Activated CD8-positive, alpha-beta memory T cell treated with anti-CD3 and anti-CD28 coated beads for 24 hours (primary cell): ENCODE measurements at regions not wholly inside any gene's neighbourhood (a gene's known extent, or its start where the extent isn't known, plus 50 kb on each side); places are given as distances from the start of the nearest gene placed in this dataset.
"Not testable (repeated sequence)": the region's sequence is repeated elsewhere in the genome, so short reads cannot be mapped to it uniquely, and the experiment has no call there.

ENCODE experiments used
- DNase-seq: peaks from one replicate; pipeline ENCODE4 v3.0.0-alpha.2; 2020

- DNase-seq, result no peak
Observed at GRCh38 chr2:34785206-34785785, 1186.2 kb upstream of the FAM98A start.

GRCh38 chr2:34784701-34785100, 1185.6 kb upstream of the FAM98A start:
- DNase-seq, result no peak

GRCh38 chr2:34750742-34751141, 1151.6 kb upstream of the FAM98A start:
- DNase-seq, result not testable (repeated sequence)

- DNase-seq, result no peak
Observed at GRCh38 chr2:34747643-34748042, 1148.5 kb upstream of the FAM98A start.

GRCh38 chr2:34738691-34739090, 1139.6 kb upstream of the FAM98A start:
- no peak for DNase-seq

- no peak for DNase-seq
Observed at GRCh38 chr2:34737146-34737545, 1138.0 kb upstream of the FAM98A start.

GRCh38 chr2:34736482-34736881, 1137.4 kb upstream of the FAM98A start:
- no peak for DNase-seq

- no peak for DNase-seq
Observed at GRCh38 chr2:34734662-34735061, 1135.6 kb upstream of the FAM98A start.

- no peak for DNase-seq
Observed at GRCh38 chr2:34734042-34734441, 1134.9 kb upstream of the FAM98A start.

- DNase-seq, result no peak
Observed at GRCh38 chr2:34731292-34731691, 1132.2 kb upstream of the FAM98A start.

- no peak for DNase-seq
Observed at GRCh38 chr2:34729845-34730244, 1130.7 kb upstream of the FAM98A start.

GRCh38 chr2:34724107-34724506, 1125.0 kb upstream of the FAM98A start:
- no peak for DNase-seq

GRCh38 chr2:34723683-34724082, 1124.6 kb upstream of the FAM98A start:
- no peak for DNase-seq

- DNase-seq, result no peak
Observed at GRCh38 chr2:34719206-34719605, 1120.1 kb upstream of the FAM98A start.

- DNase-seq, result no peak
Observed at GRCh38 chr2:34705551-34706247, 1106.6 kb upstream of the FAM98A start.

- DNase-seq, result no peak
Observed at GRCh38 chr2:34703292-34703691, 1104.2 kb upstream of the FAM98A start.

GRCh38 chr2:34702391-34702790, 1103.3 kb upstream of the FAM98A start:
- DNase-seq, result not testable (repeated sequence)

GRCh38 chr2:34677591-34677990, 1078.5 kb upstream of the FAM98A start:
- DNase-seq, result not testable (repeated sequence)

- not testable (repeated sequence) for DNase-seq
Observed at GRCh38 chr2:34677119-34677531, 1078.0 kb upstream of the FAM98A start.

- DNase-seq, result no peak
Observed at GRCh38 chr2:34670482-34670881, 1071.4 kb upstream of the FAM98A start.

GRCh38 chr2:34666821-34667220, 1067.7 kb upstream of the FAM98A start:
- no peak for DNase-seq

- no peak for DNase-seq
Observed at GRCh38 chr2:34664266-34664665, 1065.2 kb upstream of the FAM98A start.

GRCh38 chr2:34663314-34663713, 1064.2 kb upstream of the FAM98A start:
- no peak for DNase-seq

GRCh38 chr2:34660741-34661140, 1061.6 kb upstream of the FAM98A start:
- DNase-seq, result no peak

- no peak for DNase-seq
Observed at GRCh38 chr2:34656632-34657031, 1057.5 kb upstream of the FAM98A start.
